T follicular helper cell (primary cell): ENCODE measurements at regions not wholly inside any gene's neighbourhood (a gene's known extent, or its start where the extent isn't known, plus 50 kb on each side); places are given as distances from the start of the nearest gene placed in this dataset.
"Not testable (repeated sequence)": the region's sequence is repeated elsewhere in the genome, so short reads cannot be mapped to it uniquely, and the experiment has no call there.

ENCODE experiments used
- DNase-seq: peaks from one replicate; pipeline ENCODE4 v3.0.0-alpha.2; 2020; ENCODE audit warnings: low read depth

GRCh38 chr13:40047322-40047771 is 391.9 kb downstream of the COG6 start:
- no peak for DNase-seq

GRCh38 chr13:40048551-40048950 is 393.1 kb downstream of the COG6 start:
- no peak for DNase-seq

GRCh38 chr13:40052954-40053353 is 397.5 kb downstream of the COG6 start:
- DNase-seq = no peak

GRCh38 chr13:40053401-40053800 is 397.9 kb downstream of the COG6 start:
- DNase-seq = no peak

GRCh38 chr13:40054422-40054821 is 399.0 kb downstream of the COG6 start:
- DNase-seq = not testable (repeated sequence)

- DNase-seq = no peak
Measured at GRCh38 chr13:40056898-40057619, 401.6 kb downstream of the COG6 start.

- DNase-seq = no peak
Measured at GRCh38 chr13:40058757-40059236, 403.3 kb downstream of the COG6 start.

- DNase-seq = no peak
Measured at GRCh38 chr13:40059540-40060232, 404.2 kb downstream of the COG6 start.

GRCh38 chr13:40060296-40061007 is 405.0 kb downstream of the COG6 start:
- no peak for DNase-seq

GRCh38 chr13:40061466-40062450 is 406.3 kb downstream of the COG6 start:
- no peak for DNase-seq

- no peak for DNase-seq
Measured at GRCh38 chr13:40063278-40063698, 407.8 kb downstream of the COG6 start.

GRCh38 chr13:40063703-40064102 is 408.2 kb downstream of the COG6 start:
- no peak for DNase-seq

GRCh38 chr13:40064154-40065097 is 409.0 kb downstream of the COG6 start:
- DNase-seq = no peak

GRCh38 chr13:40069173-40070044 is 413.9 kb downstream of the COG6 start:
- peak; percentile 60 for DNase-seq

- no peak for DNase-seq
Measured at GRCh38 chr13:40070357-40070756, 414.9 kb downstream of the COG6 start.

GRCh38 chr13:40072663-40073120 is 417.2 kb downstream of the COG6 start:
- no peak for DNase-seq

- DNase-seq = no peak
Measured at GRCh38 chr13:40074338-40074737, 418.9 kb downstream of the COG6 start.

GRCh38 chr13:40075281-40075680 is 419.8 kb downstream of the COG6 start:
- no peak for DNase-seq

GRCh38 chr13:40076765-40077362 is 421.4 kb downstream of the COG6 start:
- no peak for DNase-seq
